GM19328 (cell line): ENCODE measurements at regions not wholly inside any gene's neighbourhood (a gene's known extent, or its start where the extent isn't known, plus 50 kb on each side); places are given as distances from the start of the nearest gene placed in this dataset.
"Not testable (repeated sequence)": the region's sequence is repeated elsewhere in the genome, so short reads cannot be mapped to it uniquely, and the experiment has no call there.

ENCODE experiments used
- ATAC-seq: cut with Tn5 transposase; IDR thresholded peaks from one replicate; pipeline ENCODE4 v1.9.1; 2021; ENCODE audit warnings: mild to moderate bottlenecking, moderate library complexity; ENCODE audit not compliant: unreplicated experiment

GRCh38 chr10:26355241-26355640 is 82.9 kb upstream of the APBB1IP start:
- no peak for ATAC-seq

DNA sequence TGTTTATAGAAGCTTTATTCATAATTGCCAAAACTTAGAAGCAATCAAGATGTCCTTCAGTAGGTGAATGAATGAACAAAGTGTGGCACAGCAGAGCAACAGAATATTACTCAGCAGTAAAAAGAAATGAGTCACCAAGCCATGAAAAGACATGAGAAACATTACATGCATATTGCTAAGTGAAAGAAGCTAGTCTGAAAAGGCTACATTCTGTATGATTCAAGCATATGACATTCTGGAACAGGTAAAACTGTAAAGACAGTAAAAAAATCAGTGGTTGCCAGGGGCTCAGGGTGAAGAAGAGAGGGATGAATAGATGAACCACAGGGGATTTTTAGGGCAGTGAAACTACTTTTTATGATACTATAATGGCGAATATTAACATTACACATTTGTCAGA is 80.9 kb upstream of the APBB1IP start:
- no peak for ATAC-seq

DNA sequence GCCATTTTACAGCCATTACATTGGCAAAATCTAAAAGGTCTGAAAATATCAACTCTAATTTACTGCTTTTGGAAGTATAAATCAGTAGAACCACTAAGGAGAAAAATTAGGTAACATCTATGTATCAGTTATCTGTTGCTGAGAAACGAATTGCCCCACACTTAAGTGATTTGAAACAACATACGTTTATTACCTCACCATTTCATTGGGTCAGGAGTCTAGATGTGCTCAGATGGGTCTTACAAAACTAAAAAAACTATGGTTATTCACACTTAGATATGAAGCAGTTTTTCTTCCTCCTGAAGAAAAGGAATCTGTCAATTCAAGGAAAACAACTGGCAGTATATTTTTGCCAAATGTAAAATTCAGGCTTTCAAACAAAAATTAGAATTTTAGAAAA is 80.1 kb upstream of the APBB1IP start:
- ATAC-seq: no peak

DNA sequence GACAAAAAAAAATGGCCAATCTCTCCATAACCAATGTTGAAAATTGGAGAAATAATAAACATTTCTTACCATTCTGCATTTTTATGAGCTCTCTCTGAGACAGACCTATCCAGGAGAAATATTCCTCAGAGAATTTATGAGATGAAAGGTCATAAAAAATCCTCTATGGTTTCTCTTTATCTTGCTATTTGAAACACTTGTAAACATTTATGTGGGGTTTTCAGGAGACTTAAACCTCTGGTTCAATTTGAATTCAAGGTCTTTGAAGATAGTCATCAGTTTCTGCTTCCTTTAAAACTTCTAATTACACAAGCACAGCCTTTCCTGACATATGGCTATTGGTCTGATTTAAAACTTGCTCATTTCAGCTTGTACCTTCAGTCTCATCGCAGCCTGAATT is 78.5 kb upstream of the APBB1IP start:
- ATAC-seq: no peak

- ATAC-seq: no peak
Measured at GRCh38 chr10:26361351-26361750, 76.8 kb upstream of the APBB1IP start.

DNA sequence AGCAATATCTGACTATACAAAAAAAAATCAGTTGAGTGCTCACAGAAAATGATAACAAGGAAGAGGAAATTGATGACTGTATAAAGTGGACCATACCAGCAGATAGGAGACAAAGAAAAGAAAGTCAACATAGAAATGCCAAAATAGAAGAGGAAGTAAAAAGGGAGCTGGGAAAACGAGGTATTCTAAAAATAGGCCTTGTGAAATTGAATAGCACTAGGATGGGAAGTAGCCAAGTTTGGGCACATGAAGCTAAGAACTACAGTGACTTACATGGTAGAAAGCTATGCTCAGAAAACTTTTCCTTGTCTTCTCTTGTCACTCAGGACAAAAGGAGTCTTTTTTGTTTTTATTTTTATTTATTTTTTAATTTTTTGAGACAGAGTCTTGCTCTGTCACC is 76.2 kb upstream of the APBB1IP start:
- ATAC-seq: no peak

- ATAC-seq: no peak
Measured at GRCh38 chr10:26365681-26366358, 72.3 kb upstream of the APBB1IP start.

DNA sequence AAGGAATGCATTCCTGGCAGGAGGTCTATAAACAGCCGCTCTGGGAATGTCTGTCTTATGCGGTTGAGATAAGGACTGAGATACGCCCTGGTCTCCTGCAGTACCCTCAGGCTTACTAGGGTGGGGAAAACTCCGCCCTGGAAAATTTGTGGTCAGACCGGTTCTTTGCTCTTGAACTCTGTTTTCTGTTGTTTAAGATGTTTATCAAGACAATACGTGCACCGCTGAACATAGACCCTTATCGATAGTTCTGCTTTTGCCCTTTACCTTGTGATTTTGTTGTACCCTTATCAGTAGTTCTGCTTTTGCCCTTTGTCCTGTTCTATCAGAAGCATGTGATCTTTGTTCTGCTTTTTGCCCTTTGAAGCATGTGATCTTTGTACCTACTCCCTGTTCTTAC is 71.1 kb upstream of the APBB1IP start:
- ATAC-seq: not testable (repeated sequence)

DNA sequence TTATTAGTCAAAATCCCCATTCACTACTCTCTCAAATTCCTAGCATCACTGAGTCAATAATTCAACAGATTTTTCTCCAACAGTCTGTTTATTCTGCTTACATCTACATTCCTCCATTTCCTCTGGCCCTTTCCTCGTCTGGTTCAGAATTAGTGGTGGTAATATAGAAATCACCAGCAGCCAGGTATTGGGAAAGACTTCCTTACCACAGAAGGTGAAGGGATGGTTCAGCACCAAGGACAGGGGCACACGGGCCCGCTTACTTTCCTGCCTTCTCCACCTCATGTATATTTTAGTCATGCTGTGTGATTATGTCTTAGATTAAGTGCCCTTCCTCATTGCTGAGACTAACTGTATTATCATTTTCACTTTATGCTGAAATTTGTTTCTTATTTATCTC is 70.4 kb upstream of the APBB1IP start:
- no peak for ATAC-seq

- peak; percentile 50 for ATAC-seq
Measured at GRCh38 chr10:26368463-26368862, 69.7 kb upstream of the APBB1IP start.

DNA sequence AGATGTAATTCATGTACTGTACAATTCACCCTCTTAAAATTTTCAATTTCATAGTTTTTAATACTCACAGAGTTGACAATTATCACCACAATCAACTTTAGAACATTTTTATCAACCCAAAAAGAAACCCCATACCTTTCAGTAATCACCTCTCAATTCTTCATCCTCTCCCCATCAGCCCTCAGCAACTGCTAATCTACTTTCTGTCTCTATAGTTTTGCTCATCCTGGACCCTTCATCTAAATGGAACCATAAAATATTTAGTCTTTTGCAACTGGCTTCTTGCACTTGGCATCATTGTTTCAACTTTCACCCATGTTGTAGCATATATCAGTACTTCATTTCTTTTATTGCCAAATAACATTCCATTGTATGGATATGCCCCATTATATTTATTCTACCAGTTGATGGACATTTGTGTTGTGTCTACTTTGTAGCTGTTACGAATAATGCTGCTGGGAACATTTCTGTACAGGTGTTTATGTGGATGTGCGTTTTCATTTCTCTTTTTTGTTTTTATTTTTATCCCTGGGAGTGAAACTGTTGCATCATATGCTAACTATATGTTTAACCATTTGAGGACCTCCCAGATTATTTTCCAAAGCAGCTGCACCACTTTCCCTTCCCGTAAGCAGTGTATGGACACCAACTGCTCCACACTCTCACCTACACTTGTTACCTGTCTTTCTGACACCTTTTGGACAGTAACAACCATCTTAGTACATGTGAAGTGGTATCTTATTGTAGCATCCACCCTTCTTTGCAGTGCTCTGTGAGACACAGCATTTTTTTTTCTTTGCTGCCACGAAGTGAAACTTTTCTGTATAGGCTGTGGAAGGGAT is 65.4 kb upstream of the APBB1IP start:
- ATAC-seq: peak; percentile 61

GRCh38 chr10:26374426-26374825 is 63.7 kb upstream of the APBB1IP start:
- ATAC-seq: no peak

- not testable (repeated sequence) for ATAC-seq
Measured at GRCh38 chr10:26377224-26377810, 60.8 kb upstream of the APBB1IP start.

- ATAC-seq: no peak
Measured at GRCh38 chr10:26378861-26379294, 59.3 kb upstream of the APBB1IP start.

- ATAC-seq: no peak
Measured at GRCh38 chr10:26380815-26381214, 57.3 kb upstream of the APBB1IP start.

- ATAC-seq: no peak
Measured at GRCh38 chr10:26381986-26382385, 56.2 kb upstream of the APBB1IP start.

DNA sequence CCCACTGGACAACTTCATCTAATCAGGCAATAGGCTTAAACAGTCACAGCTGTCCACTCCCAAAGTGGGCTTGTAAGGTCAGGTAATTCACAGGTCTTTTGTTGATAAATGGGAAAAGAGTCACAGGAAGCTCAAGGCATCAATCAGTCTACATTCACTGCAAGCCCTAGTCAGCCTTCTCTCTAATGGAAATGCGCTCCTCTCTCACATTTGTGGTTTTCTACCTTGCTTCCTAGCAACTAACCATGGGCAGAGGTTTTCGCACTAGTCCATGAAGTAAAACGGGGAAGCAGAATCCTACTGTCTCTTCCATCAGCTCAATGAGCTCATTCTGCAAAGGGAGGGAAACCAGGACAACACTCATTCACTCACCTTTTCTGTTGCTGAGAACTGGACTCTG is 53.5 kb upstream of the APBB1IP start:
- ATAC-seq: no peak

- ATAC-seq: no peak
Measured at GRCh38 chr10:26385443-26385842, 52.7 kb upstream of the APBB1IP start.

GRCh38 chr10:26386781-26387180 is 51.4 kb upstream of the APBB1IP start:
- no peak for ATAC-seq
